ENCODE measurements at regions not wholly inside any gene's neighbourhood (a gene's known extent, or its start where the extent isn't known, plus 50 kb on each side); places are given as distances from the start of the nearest gene placed in this dataset.
A peak's percentile ranks its signal among the peaks of the same experiment; 100 is the strongest.

- CTCF ChIA-PET, result interaction anchor here (2.6 kb wide), 1 partner anchor 107 kb away, joined by 8 read pairs; no protein-coding TSS in a partner anchor
- Histone ChIP-seq H3K4me2 (ENCODE audit: insufficient read depth, low read length) (no peak overlapping the region), H3K9me3 (replicated peaks; ENCODE audit: control insufficient read depth, insufficient read depth, low read length) (no peaks in the 10 kb centered on the region), H3K4me3 (replicated peaks in 1 of 3; ENCODE audit: insufficient read depth in 1 of 3, low read depth in 1 of 3, low read length in 3 of 3) (no peak overlapping the region), H2AFZ (ENCODE audit: low read depth, low read length) (no peak overlapping the region), H3K79me2 (ENCODE audit: control insufficient read depth, insufficient read depth, low read length) (no peaks in the 10 kb centered on the region), H3K9me1 (replicated peaks; ENCODE audit: control insufficient read depth, extremely low read depth, insufficient read depth, low read length) (no peaks in the 10 kb centered on the region), H3K27me3 (ENCODE audit: control insufficient read depth in 2 of 2, insufficient read depth in 2 of 2, low read length in 2 of 2) (no peaks in the 10 kb centered on the region), H3K4me1 (ENCODE audit: control insufficient read depth, extremely low read depth, insufficient read depth, low read length) (no peaks in the 10 kb centered on the region), H3K9ac (replicated peaks; ENCODE audit: extremely low read depth, insufficient read depth, low read length) (no peak overlapping the region), H3K27ac (ENCODE audit: insufficient read depth, low read depth, low read length) (no peak overlapping the region), H4K20me1 (replicated peaks; ENCODE audit: control insufficient read depth, extremely low read depth, insufficient read depth, low read length) (no peaks in the 10 kb centered on the region), H3K36me3 (ENCODE audit: control insufficient read depth in 2 of 2, extremely low read depth in 1 of 2, insufficient read depth in 2 of 2, low read length in 2 of 2) (no peaks in the 10 kb centered on the region)
- no TSS peak for BruUV-seq (replicated peaks)
- POLR2A ChIA-PET, result no interaction called here
- intact Hi-C loops (cut with micrococcal nuclease) (loop anchor here (2.0 kb wide), 1 partner anchor 19 kb away; no protein-coding TSS in a partner anchor), dilution Hi-C loops (cut with MboI; ENCODE audit: extremely low pct_ligation_motif_present, low sequenced_read_pairs) (no loop called here)
- TF ChIP-seq FOS (IDR thresholded peaks at IDR 0.05; ENCODE audit: borderline replicate concordance, insufficient read depth, low read length) (no peak), POLR2A (IDR thresholded peaks at IDR 0.05; ENCODE audit: low read depth, low read length) (no peak), JUN (IDR thresholded peaks at IDR 0.05; ENCODE audit: borderline replicate concordance, insufficient read depth, insufficient read length, low read depth) (no peak), GATA2 (IDR thresholded peaks at IDR 0.05; ENCODE audit: insufficient read depth, insufficient read length, low read depth, low read length) (no peak), EZH2 (IDR thresholded peaks at IDR 0.05; ENCODE audit: borderline replicate concordance, low read depth, low read length, severe bottlenecking) (no peak), MAX (IDR thresholded peaks at IDR 0.05; ENCODE audit: insufficient read depth, insufficient read length) (no peak), MYC (IDR thresholded peaks at IDR 0.05; ENCODE audit: low read depth, low read length) (no peak), POLR2AphosphoS5 (IDR thresholded peaks at IDR 0.05; ENCODE audit: insufficient read depth, low read depth, low read length) (no peak)
- TF ChIP-seq, protein P1, sequence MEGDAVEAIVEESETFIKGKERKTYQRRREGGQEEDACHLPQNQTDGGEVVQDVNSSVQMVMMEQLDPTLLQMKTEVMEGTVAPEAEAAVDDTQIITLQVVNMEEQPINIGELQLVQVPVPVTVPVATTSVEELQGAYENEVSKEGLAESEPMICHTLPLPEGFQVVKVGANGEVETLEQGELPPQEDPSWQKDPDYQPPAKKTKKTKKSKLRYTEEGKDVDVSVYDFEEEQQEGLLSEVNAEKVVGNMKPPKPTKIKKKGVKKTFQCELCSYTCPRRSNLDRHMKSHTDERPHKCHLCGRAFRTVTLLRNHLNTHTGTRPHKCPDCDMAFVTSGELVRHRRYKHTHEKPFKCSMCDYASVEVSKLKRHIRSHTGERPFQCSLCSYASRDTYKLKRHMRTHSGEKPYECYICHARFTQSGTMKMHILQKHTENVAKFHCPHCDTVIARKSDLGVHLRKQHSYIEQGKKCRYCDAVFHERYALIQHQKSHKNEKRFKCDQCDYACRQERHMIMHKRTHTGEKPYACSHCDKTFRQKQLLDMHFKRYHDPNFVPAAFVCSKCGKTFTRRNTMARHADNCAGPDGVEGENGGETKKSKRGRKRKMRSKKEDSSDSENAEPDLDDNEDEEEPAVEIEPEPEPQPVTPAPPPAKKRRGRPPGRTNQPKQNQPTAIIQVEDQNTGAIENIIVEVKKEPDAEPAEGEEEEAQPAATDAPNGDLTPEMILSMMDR (IDR thresholded peaks at IDR 0.05; ENCODE audit: extremely low read depth in 1 of 2, insufficient read depth in 1 of 2, low read depth in 1 of 2, low read length in 2 of 2), result no peak
- FAIRE-seq (peak; percentile 49), DNase-seq (ENCODE audit: low read depth, low spot score) (no peak)
These were observed 77.7 kb upstream of the FAM3C start for GRCh38 chr7:121473645-121474300.
